ENCODE measurements at regions not wholly inside any gene's neighbourhood (a gene's known extent, or its start where the extent isn't known, plus 50 kb on each side); places are given as distances from the start of the nearest gene placed in this dataset.

- H3K4me2 ChIP-seq (ENCODE audit: insufficient read depth in 1 of 2, low read depth in 2 of 2, low read length in 2 of 2), result peak overlapping the region; percentile 39 to 45; a peak in 1 of 4 replicates
- peak overlapping the region; percentile 88 for H2BK15ac ChIP-seq (ENCODE audit: low read length)
- H3K23me2 ChIP-seq (ENCODE audit: low read depth, low read length), result no peaks in the 10 kb centered on the region
- H3K79me2 ChIP-seq (ENCODE audit: control insufficient read depth in 1 of 2, insufficient read depth in 2 of 2, low read length in 2 of 2), result no peaks in the 10 kb centered on the region
- no peak overlapping the region for H3K4me3 ChIP-seq (ENCODE audit: extremely low read depth in 1 of 4, insufficient read depth in 2 of 4, low read depth in 3 of 4, low read length in 4 of 4)
- peaks cover 3 to 22% (median 11%) of the 10 kb centered on the region in 4 experiments for H3K4me1 ChIP-seq (replicated peaks in 1 of 4; ENCODE audit: control insufficient read depth in 3 of 4, insufficient read depth in 4 of 4, low read length in 3 of 4)
- DNase-seq (ENCODE audit: low read depth in 1 of 2, low spot score in 2 of 2) (no peak), FAIRE-seq (no peak)
- no peak overlapping the region for H2BK5ac ChIP-seq (ENCODE audit: low read depth, low read length)
- no peak overlapping the region for H3K56ac ChIP-seq (replicated peaks; ENCODE audit: insufficient read length, low read depth, low read length)
- TF ChIP-seq CHD2 (IDR thresholded peaks at IDR 0.05; ENCODE audit: low read length) (no peak), E2F6 (IDR thresholded peaks at IDR 0.05) (no peak), JUND (IDR thresholded peaks at IDR 0.05; ENCODE audit: low read length) (no peak), CEBPB (IDR thresholded peaks at IDR 0.05; ENCODE audit: low read depth, low read length) (no peak), HDAC6 (IDR thresholded peaks at IDR 0.05; ENCODE audit: low read depth, low read length) (no peak), RFX5 (IDR thresholded peaks at IDR 0.05; ENCODE audit: borderline replicate concordance, low read depth, low read length) (no peak)
- H4K8ac ChIP-seq (ENCODE audit: extremely low read depth, insufficient read depth, low read length), result no peak overlapping the region
- no peaks in the 10 kb centered on the region for H4K20me1 ChIP-seq (replicated peaks in 1 of 2; ENCODE audit: control insufficient read depth in 1 of 2, insufficient read depth in 2 of 2, low read length in 2 of 2)
- peak overlapping the region; percentile 91; the same call in 1 of the 2 replicates for H2AK5ac ChIP-seq (ENCODE audit: low read depth, low read length)
- peak overlapping the region; percentile 45 for H2BK120ac ChIP-seq (replicated peaks; ENCODE audit: low read depth, low read length)
- no peak overlapping the region for H2AFZ ChIP-seq (ENCODE audit: low read length)
- no peaks in the 10 kb centered on the region for H3K79me1 ChIP-seq (ENCODE audit: low read depth, low read length)
- H4K91ac ChIP-seq (replicated peaks; ENCODE audit: insufficient read length, low read length), result peak overlapping the region; percentile 78
- no peak overlapping the region for H3K27ac ChIP-seq (ENCODE audit: low read depth, low read length)
- H3K14ac ChIP-seq (ENCODE audit: insufficient read length), result no peak overlapping the region
- no peak overlapping the region for H4K5ac ChIP-seq (ENCODE audit: insufficient read length, low read depth, low read length)
- ChIA-PET CTCF (ENCODE audit: partially characterized antibody) (interaction anchor here (0.6 to 2.2 kb wide), 8 partner anchors 12 to 392 kb away, joined by 3 to 7 read pairs (median 3); no protein-coding TSS in a partner anchor), POLR2A (ENCODE audit: partially characterized antibody) (interaction anchor here (0.6 kb wide), 1 partner anchor 103 kb away, joined by 3 read pairs; no protein-coding TSS in a partner anchor)
- H3K18ac ChIP-seq (ENCODE audit: extremely low read depth, low read length), result peak overlapping the region; percentile 67
- H3K9ac ChIP-seq (replicated peaks in 1 of 4; ENCODE audit: extremely low read depth in 1 of 4, low read depth in 3 of 4, low read length in 3 of 4), result no peak overlapping the region
- H2BK12ac ChIP-seq (ENCODE audit: low read depth, low read length), result peak overlapping the region; percentile 95
- H2BK20ac ChIP-seq (ENCODE audit: low read length), result peak overlapping the region; percentile 89; the same call in 1 of the 2 replicates
- H3K9me3 ChIP-seq (ENCODE audit: insufficient read depth in 2 of 2, low read depth in 1 of 2, low read length in 1 of 2), result no peaks in the 10 kb centered on the region
- peak overlapping the region; percentile 73 for H3K4ac ChIP-seq (replicated peaks; ENCODE audit: insufficient read length, low read depth, low read length)
- WGBS, 2 experiments (ENCODE audit: extremely low coverage in 1 of 2, insufficient coverage in 1 of 2, insufficient read length in 1 of 2, insufficient replicate concordance in 2 of 2, low coverage in 1 of 2, low lambda C conversion rate in 2 of 2, missing lambda C conversion rate in 1 of 2), result 69% methylated on average over 18 of the region's 18 CpGs; no CpG with 5 or more reads in 1 of the 2 experiments
- H3K36me3 ChIP-seq (ENCODE audit: control insufficient read depth in 2 of 4, insufficient read depth in 4 of 4, low read length in 3 of 4), result no peaks in the 10 kb centered on the region
- peaks cover 0 to 37% (median 26%) of the 10 kb centered on the region in 4 experiments; a peak in 6 of 7 replicates for H3K27me3 ChIP-seq (replicated peaks in 1 of 4; ENCODE audit: control insufficient read depth in 3 of 4, extremely low read depth in 1 of 4, insufficient read depth in 3 of 4, low read length in 3 of 4)
- no peak overlapping the region for H3K23ac ChIP-seq (ENCODE audit: insufficient read length)
Observed at GRCh38 chr3:193870376-193871219, 265.4 kb upstream of the HES1 start.

Measured in H1 (cell line).